Osteocyte (in vitro differentiated cells): ENCODE measurements at regions not wholly inside any gene's neighbourhood (a gene's known extent, or its start where the extent isn't known, plus 50 kb on each side); places are given as distances from the start of the nearest gene placed in this dataset.

Experiments
- DNase-seq: peaks from one replicate; pipeline ENCODE4 v3.0.0; 2021; ENCODE audit warnings: mixed read lengths; ENCODE audit not compliant: unreplicated experiment; ENCODE audit errors: extremely low spot score
- H3K27ac Mint-ChIP-seq: one replicate; pipeline ENCODE4 v1.8.0; 2021; ENCODE audit warnings: mild to moderate bottlenecking, mixed read lengths; ENCODE audit not compliant: unreplicated experiment
- H3K27me3 Mint-ChIP-seq: one replicate; pipeline ENCODE4 v1.8.0; 2021; ENCODE audit warnings: mixed read lengths; ENCODE audit not compliant: unreplicated experiment
- H3K36me3 Mint-ChIP-seq: one replicate; pipeline ENCODE4 v1.8.0; 2021; ENCODE audit warnings: mixed read lengths; ENCODE audit not compliant: unreplicated experiment
- H3K4me1 Mint-ChIP-seq: one replicate; pipeline ENCODE4 v1.8.0; 2021; ENCODE audit warnings: mixed read lengths; ENCODE audit not compliant: unreplicated experiment
- H3K4me3 Mint-ChIP-seq: one replicate; pipeline ENCODE4 v1.8.0; 2021; ENCODE audit warnings: mild to moderate bottlenecking, moderate library complexity, mixed read lengths; ENCODE audit not compliant: unreplicated experiment
- H3K9me3 Mint-ChIP-seq: one replicate; pipeline ENCODE4 v1.8.0; 2021; ENCODE audit warnings: mixed read lengths; ENCODE audit not compliant: unreplicated experiment
- TF ChIP-seq, protein P1 (sequence below): fragments of 200-600 bp; sonication (generic); IDR thresholded peaks from 2 replicates; pipeline ENCODE4 v1.5.0; 2021; ENCODE audit warnings: antibody characterized with exemption, mild to moderate bottlenecking, moderate library complexity

DNA sequence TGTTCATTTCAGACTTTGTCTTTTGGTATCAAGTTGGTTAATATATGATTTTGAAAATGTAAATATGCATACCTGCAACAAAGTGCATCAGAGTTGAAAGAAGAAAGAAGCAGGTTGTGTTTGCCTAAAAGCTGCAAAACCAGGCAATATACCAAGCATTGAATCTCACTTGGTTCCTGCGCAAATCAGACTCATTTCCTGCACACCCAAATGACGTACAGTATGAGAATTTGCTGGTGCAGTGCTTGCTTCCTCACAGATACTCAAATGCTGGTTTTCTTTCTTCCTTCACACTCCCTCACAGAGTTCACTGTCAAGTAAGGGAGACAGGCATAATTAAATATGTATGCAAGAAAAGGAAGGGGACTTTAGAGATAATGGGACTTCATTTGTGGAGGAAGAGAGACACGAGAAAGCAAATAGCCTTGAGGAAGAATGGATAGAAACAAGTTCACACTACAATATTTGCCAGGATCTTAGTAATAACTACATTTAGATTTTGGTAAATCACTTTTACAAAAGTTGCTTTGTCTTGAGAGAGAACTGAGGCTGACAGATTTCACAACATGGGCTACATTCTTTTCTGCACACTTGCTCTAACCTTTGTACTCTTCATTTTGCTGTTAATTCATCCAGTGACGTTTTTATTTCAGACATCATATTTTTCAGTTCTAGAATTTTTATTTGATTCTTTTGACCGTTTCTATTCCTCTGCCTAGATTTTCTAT lies 56.9 kb upstream of the AOAH start:
- Mint-ChIP-seq H3K4me1 (peaks cover 15% of the 10 kb centered on the region), H3K9me3 (no peaks in the 10 kb centered on the region), H3K27ac (no peak overlapping the region), H3K4me3 (no peak overlapping the region), H3K36me3 (no peaks in the 10 kb centered on the region), H3K27me3 (peaks cover 16% of the 10 kb centered on the region)
- DNase-seq: no peak
- TF ChIP-seq, protein P1, sequence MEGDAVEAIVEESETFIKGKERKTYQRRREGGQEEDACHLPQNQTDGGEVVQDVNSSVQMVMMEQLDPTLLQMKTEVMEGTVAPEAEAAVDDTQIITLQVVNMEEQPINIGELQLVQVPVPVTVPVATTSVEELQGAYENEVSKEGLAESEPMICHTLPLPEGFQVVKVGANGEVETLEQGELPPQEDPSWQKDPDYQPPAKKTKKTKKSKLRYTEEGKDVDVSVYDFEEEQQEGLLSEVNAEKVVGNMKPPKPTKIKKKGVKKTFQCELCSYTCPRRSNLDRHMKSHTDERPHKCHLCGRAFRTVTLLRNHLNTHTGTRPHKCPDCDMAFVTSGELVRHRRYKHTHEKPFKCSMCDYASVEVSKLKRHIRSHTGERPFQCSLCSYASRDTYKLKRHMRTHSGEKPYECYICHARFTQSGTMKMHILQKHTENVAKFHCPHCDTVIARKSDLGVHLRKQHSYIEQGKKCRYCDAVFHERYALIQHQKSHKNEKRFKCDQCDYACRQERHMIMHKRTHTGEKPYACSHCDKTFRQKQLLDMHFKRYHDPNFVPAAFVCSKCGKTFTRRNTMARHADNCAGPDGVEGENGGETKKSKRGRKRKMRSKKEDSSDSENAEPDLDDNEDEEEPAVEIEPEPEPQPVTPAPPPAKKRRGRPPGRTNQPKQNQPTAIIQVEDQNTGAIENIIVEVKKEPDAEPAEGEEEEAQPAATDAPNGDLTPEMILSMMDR: no peak

DNA sequence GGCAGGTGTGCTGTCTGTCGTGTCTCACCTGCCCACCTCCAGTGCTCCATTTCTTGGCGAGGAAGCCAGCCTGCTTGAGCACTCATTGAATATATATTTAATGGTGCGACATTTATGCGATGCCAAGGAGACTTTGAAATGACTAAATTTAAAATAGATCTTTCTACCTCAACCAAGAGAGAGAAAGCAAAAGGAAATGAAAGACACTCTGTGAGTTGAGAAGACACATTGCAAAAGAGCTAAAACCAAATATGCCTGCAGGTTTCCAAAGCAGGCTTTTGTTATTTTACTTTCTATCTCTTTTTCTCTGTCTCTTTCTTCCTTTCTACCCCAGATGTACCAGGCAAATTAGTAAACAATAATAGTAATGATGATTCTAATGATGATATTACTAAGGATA lies 53.6 kb upstream of the AOAH start:
- H3K27me3 Mint-ChIP-seq: peaks cover 16% of the 10 kb centered on the region
- H3K4me3 Mint-ChIP-seq: no peak overlapping the region
- DNase-seq: no peak
- no peak overlapping the region for H3K27ac Mint-ChIP-seq
- H3K9me3 Mint-ChIP-seq: no peaks in the 10 kb centered on the region
- no peaks in the 10 kb centered on the region for H3K4me1 Mint-ChIP-seq
- H3K36me3 Mint-ChIP-seq: no peaks in the 10 kb centered on the region
- TF ChIP-seq, protein P1: no peak

DNA sequence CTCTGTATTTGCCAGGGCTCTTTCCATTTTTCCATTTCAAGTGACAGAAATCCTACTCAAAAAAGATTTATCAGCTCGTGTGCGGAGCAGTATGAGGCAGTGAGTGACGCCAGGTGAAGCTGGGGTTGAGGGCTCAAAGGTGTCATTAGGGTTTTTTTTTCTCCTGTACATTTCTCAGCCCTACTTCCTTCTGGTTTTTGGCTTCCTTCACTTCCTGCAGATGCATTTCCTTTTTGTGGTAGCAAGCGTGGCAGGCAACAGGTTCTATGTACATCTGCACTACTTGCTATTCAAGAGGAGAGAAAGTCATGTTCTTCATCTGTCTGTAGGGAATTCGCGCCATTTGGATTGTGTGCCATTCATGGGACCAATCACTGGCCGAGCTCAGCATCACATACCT lies 52.8 kb upstream of the AOAH start:
- Mint-ChIP-seq H3K27ac (no peak overlapping the region), H3K9me3 (no peaks in the 10 kb centered on the region), H3K36me3 (no peaks in the 10 kb centered on the region), H3K27me3 (peaks cover 16% of the 10 kb centered on the region), H3K4me1 (no peaks in the 10 kb centered on the region), H3K4me3 (no peak overlapping the region)
- TF ChIP-seq, protein P1: no peak
- DNase-seq: no peak

DNA sequence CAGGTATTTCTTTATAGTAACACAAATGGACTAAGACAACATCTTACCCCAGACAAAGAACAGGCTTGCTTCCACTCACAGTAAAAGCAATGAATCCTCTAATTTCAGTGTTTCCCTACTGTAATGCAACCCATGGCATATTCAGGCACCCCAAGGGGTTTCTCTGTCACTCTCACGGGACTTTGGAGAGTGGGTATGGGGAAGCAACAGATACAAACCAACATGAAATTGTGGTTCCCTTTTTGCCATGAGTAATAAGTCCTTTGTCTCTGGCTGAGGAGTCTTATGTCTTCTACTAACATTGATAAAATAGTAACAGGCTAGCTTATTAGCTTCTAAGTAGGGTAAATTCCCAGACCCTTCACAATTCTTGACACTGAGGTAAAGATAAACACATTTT lies 51.4 kb upstream of the AOAH start:
- Mint-ChIP-seq H3K4me3 (no peak overlapping the region), H3K4me1 (no peaks in the 10 kb centered on the region), H3K27me3 (peaks cover 16% of the 10 kb centered on the region), H3K9me3 (no peaks in the 10 kb centered on the region), H3K27ac (no peak overlapping the region), H3K36me3 (no peaks in the 10 kb centered on the region)
- TF ChIP-seq, protein P1: no peak
- DNase-seq: no peak

DNA sequence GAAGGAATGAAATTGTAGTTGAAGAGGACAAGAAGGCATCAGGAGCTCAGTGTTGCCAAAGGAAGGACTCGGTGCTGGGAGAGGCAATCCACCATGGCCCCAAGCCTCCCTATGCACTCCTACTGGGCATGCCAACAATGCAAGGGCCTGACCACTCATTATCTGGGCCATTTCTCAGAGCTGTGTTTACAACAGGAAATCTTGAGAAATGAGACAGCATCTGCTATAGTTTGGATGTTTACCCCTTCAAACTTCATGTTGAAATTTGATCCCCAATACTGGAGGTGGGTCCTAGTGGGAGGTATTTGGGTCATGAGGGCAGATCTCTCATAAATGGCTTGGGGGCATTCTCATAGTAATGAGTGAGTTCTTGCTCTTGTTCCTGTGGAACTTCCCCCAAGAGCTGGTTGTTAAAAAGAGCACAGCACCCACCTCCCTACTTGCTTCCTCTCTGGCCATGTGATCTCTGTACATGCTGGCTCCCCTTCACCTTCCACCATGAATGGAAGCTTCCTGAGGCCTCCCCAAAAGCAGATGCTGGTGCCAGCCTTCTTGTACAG lies 50.8 kb upstream of the AOAH start:
- no peak for DNase-seq
- Mint-ChIP-seq H3K4me3 (no peak overlapping the region), H3K9me3 (no peaks in the 10 kb centered on the region), H3K36me3 (no peaks in the 10 kb centered on the region), H3K4me1 (no peaks in the 10 kb centered on the region), H3K27me3 (peaks cover 16% of the 10 kb centered on the region), H3K27ac (no peak overlapping the region)
- TF ChIP-seq, protein P1: no peak
